SK-N-SH treated with all-trans-retinoic acid at 6 μM for 48 hours (cell line): ENCODE measurements at regions not wholly inside any gene's neighbourhood (a gene's known extent, or its start where the extent isn't known, plus 50 kb on each side); places are given as distances from the start of the nearest gene placed in this dataset.

ENCODE experiments used
- ARNTL ChIP-seq: fragments of 450-650 bp; formaldehyde crosslinking; IDR thresholded peaks from 2 replicates; pipeline ENCODE4 v1.5.0; 2020; ENCODE audit warnings: low read depth, mild to moderate bottlenecking, moderate library complexity, borderline replicate concordance
- CREB5 ChIP-seq: fragments of 250-450 bp; sonication (Bioruptor Pico); IDR thresholded peaks from 2 replicates; pipeline ENCODE4 v1.5.1; 2020; ENCODE audit warnings: low read depth, mild to moderate bottlenecking, moderate library complexity
- CSDC2 ChIP-seq: fragments of 250-450 bp; sonication (Bioruptor Pico); IDR thresholded peaks from 2 replicates; pipeline ENCODE4 v1.5.0; 2020; ENCODE audit warnings: mild to moderate bottlenecking, moderate library complexity
- GLIS3 ChIP-seq: fragments of 250-450 bp; sonication (Bioruptor Pico); IDR thresholded peaks from 2 replicates; pipeline ENCODE4 v1.5.0; 2020; ENCODE audit warnings: mild to moderate bottlenecking, moderate library complexity
- ISL1 ChIP-seq: fragments of 250-450 bp; sonication (Bioruptor Pico); IDR thresholded peaks from 2 replicates; pipeline ENCODE4 v2.1.2; 2022; ENCODE audit warnings: mild to moderate bottlenecking, moderate library complexity
- OSR1 ChIP-seq: fragments of 250-450 bp; sonication (Bioruptor Pico); IDR thresholded peaks from 2 replicates; pipeline ENCODE4 v1.8.0; 2022; ENCODE audit warnings: moderate library complexity, mild to moderate bottlenecking, inconsistent platforms
- PATZ1 ChIP-seq: fragments of 250-450 bp; sonication (Bioruptor Pico); IDR thresholded peaks from 2 replicates; pipeline ENCODE4 v1.8.0; 2020; ENCODE audit warnings: mild to moderate bottlenecking, moderate library complexity, borderline replicate concordance
- PPARA ChIP-seq: fragments of 250-450 bp; sonication (Bioruptor Pico); IDR thresholded peaks from 2 replicates; pipeline ENCODE4 v1.5.0; 2020; ENCODE audit warnings: mild to moderate bottlenecking, borderline replicate concordance
- RARB ChIP-seq: fragments of 250-450 bp; sonication (Bioruptor Pico); IDR thresholded peaks from 2 replicates; pipeline ENCODE4 v1.8.0; 2021; ENCODE audit warnings: mild to moderate bottlenecking, moderate library complexity
- SNAI2 ChIP-seq: fragments of 250-450 bp; sonication (Bioruptor Pico); IDR thresholded peaks from 2 replicates; pipeline ENCODE4 v1.5.0; 2020; ENCODE audit warnings: mild to moderate bottlenecking, moderate library complexity
- TOX ChIP-seq: fragments of 250-450 bp; sonication (Bioruptor Pico); IDR thresholded peaks from 2 replicates; pipeline ENCODE4 v1.8.0; 2021; ENCODE audit warnings: mild to moderate bottlenecking, moderate library complexity, borderline replicate concordance
- ZNF565 ChIP-seq: fragments of 450-650 bp; formaldehyde crosslinking; conservative IDR thresholded peaks from 2 replicates; pipeline ENCODE4 v1.5.0; 2020; ENCODE audit warnings: low read depth, mild to moderate bottlenecking, moderate library complexity
- ZNF70 ChIP-seq: fragments of 450-650 bp; formaldehyde crosslinking; IDR thresholded peaks from 2 replicates; pipeline ENCODE4 v1.5.0; 2020; ENCODE audit warnings: mild to moderate bottlenecking, moderate library complexity
- ZNF8 ChIP-seq: fragments of 450-650 bp; formaldehyde crosslinking; IDR thresholded peaks from 2 replicates; pipeline ENCODE4 v1.5.0; 2020; ENCODE audit warnings: mild to moderate bottlenecking, moderate library complexity

GRCh38 chr6:19325335-19325789 is 511.8 kb upstream of the ID4 start:
- TF ChIP-seq PPARA (CRISPR knock-in tag) (no peak), CREB5 (CRISPR knock-in tag) (no peak), ZNF70 (no peak), ZNF8 (CRISPR knock-in tag) (no peak), ZNF565 (CRISPR knock-in tag) (no peak), RARB (no peak), TOX (CRISPR knock-in tag) (no peak), OSR1 (CRISPR knock-in tag) (no peak), ARNTL (no peak), SNAI2 (CRISPR knock-in tag) (no peak), PATZ1 (CRISPR knock-in tag) (no peak), ISL1 (no peak), CSDC2 (CRISPR knock-in tag) (no peak), GLIS3 (CRISPR knock-in tag) (no peak)
